HCT116 (cell line): ENCODE measurements at regions not wholly inside any gene's neighbourhood (a gene's known extent, or its start where the extent isn't known, plus 50 kb on each side); places are given as distances from the start of the nearest gene placed in this dataset.

Source experiments
- ATAC-seq: fragments of 200-7000 bp; cut with Tn5 transposase; 2 replicates; pipeline ENCODE4 v1.9.1; 2020; ENCODE audit warnings: mild to moderate bottlenecking, moderate library complexity
- BruUV-seq: library from RNA; stranded (reverse); fragments of 400-500 nt; replicated peaks from 2 replicates; lab custom pipeline; 2021; lab: Mats Ljungman, UMichigan
- CTCF ChIA-PET: fragments of 300-600 bp; sonication (Branson Sonifier 250); formaldehyde crosslinking; loops from one replicate; lab custom pipeline; 2021; ENCODE audit warnings: antibody characterized with exemption; lab: Charles Lee
- POLR2A ChIA-PET: fragments of 300-600, 350-600 bp; sonication (Branson Sonifier 250); formaldehyde crosslinking; loops from one replicate; lab custom pipeline; 2021; ENCODE audit warnings: antibody characterized with exemption; lab: Charles Lee
- RAD21 ChIA-PET, 2 experiments: fragments of 300-600 bp; sonication (Branson Sonifier 250); formaldehyde crosslinking; loops; one replicate each; lab custom pipeline; 2023; ENCODE audit warnings: low total read pairs in 2 of 2; ENCODE audit not compliant: uncharacterized antibody in 2 of 2, unreplicated experiment in 2 of 2, low non-redundant PET in 1 of 2; lab: Charles Lee
- DNase-seq: peaks from one replicate; pipeline ENCODE4 v3.0.0-alpha.2; 2010; ENCODE audit warnings: low read depth, low spot score
- H2AFZ ChIP-seq: fragments of 200-600 bp; shearing (Covaris generic), sonication (generic); 2 replicates; pipeline ENCODE4 v1.6.1; 2017; ENCODE audit warnings: low read depth, mixed run types, mixed read lengths, antibody characterized with exemption, low read length; ENCODE audit not compliant: poor library complexity, severe bottlenecking
- H3K27ac ChIP-seq: 2 replicates; pipeline ENCODE4 v1.5.1; 2012; ENCODE audit warnings: low read depth, low read length
- H3K27me3 ChIP-seq: fragments of 200-600 bp; sonication (generic); 2 replicates; pipeline ENCODE4 v1.6.1; 2016; ENCODE audit warnings: mixed run types, low read length, mixed read lengths; ENCODE audit not compliant: insufficient read depth
- H3K36me3 ChIP-seq, 2 experiments: fragments of 200-500 bp in 1 of 2; fragments of 200-600 bp in 1 of 2; sonication (Bioruptor generic) in 1 of 2; sonication (generic) in 1 of 2; 2 replicates each; pipeline versions ENCODE4 v1.5.1 to v1.6.1; 2014 to 2016; ENCODE audit warnings: low read length in 2 of 2, inconsistent platforms in 1 of 2, mixed read lengths in 1 of 2, mixed run types in 1 of 2; ENCODE audit not compliant: insufficient read depth in 2 of 2, control insufficient read depth in 1 of 2
- H3K4me1 ChIP-seq, 2 experiments: fragments of 200-600 bp in 1 of 2; sonication (generic) in 1 of 2; 2 replicates each; pipeline versions ENCODE4 v1.5.1 to v1.6.1; 2012 to 2017; ENCODE audit warnings: low read length in 2 of 2, inconsistent platforms in 1 of 2, mild to moderate bottlenecking in 1 of 2, mixed read lengths in 1 of 2, mixed run types in 1 of 2, moderate library complexity in 1 of 2; ENCODE audit not compliant: insufficient read depth in 2 of 2, control insufficient read depth in 1 of 2
- H3K4me2 ChIP-seq: fragments of 200-600 bp; sonication (generic); 2 replicates; pipeline ENCODE4 v1.6.1; 2017; ENCODE audit warnings: mixed run types, low read length, mixed read lengths
- H3K4me3 ChIP-seq, 2 experiments: fragments of 200-600 bp in 1 of 2; sonication (generic) in 1 of 2; replicated peaks in 1 of 2; 2 replicates each; pipeline ENCODE4 v1.5.1; 2011 to 2016; ENCODE audit warnings: low read length in 2 of 2, control low read depth in 1 of 2, low read depth in 1 of 2, mild to moderate bottlenecking in 1 of 2, mixed read lengths in 1 of 2, mixed run types in 1 of 2
- H3K79me2 ChIP-seq: fragments of 200-600 bp; sonication (generic); 2 replicates; pipeline ENCODE4 v1.6.1; 2017; ENCODE audit warnings: mild to moderate bottlenecking, mixed run types, low read length, moderate library complexity, mixed read lengths; ENCODE audit not compliant: insufficient read depth
- H3K9ac ChIP-seq: fragments of 200-600 bp; sonication (generic); 2 replicates; pipeline ENCODE4 v1.6.1; 2016; ENCODE audit warnings: low read length, mixed read lengths
- H3K9me2 ChIP-seq: fragments of 200-600 bp; sonication (generic), shearing (Covaris generic); 2 replicates; pipeline ENCODE4 v1.6.1; 2017; ENCODE audit warnings: mixed run types, mild to moderate bottlenecking, moderate library complexity; ENCODE audit not compliant: insufficient read depth
- H3K9me3 ChIP-seq, 2 experiments: fragments of 200-500 bp in 1 of 2; fragments of 200-600 bp in 1 of 2; sonication (Bioruptor generic) in 1 of 2; sonication (generic) in 1 of 2; 2 replicates each; pipeline ENCODE4 v1.6.1; 2014 to 2017; ENCODE audit warnings: low read length in 2 of 2, mixed read lengths in 2 of 2, inconsistent platforms in 1 of 2, low read depth in 1 of 2, mild to moderate bottlenecking in 1 of 2, mixed run types in 1 of 2, moderate library complexity in 1 of 2; ENCODE audit not compliant: control insufficient read depth in 1 of 2, insufficient read depth in 1 of 2
- H4K20me1 ChIP-seq: fragments of 200-600 bp; sonication (generic), shearing (Covaris generic); 2 replicates; pipeline ENCODE4 v1.6.1; 2017; ENCODE audit warnings: mixed run types, mild to moderate bottlenecking, moderate library complexity; ENCODE audit not compliant: insufficient read depth
- CEBPB ChIP-seq: IDR thresholded peaks from 2 replicates; pipeline ENCODE4 v1.6.1; 2012; ENCODE audit warnings: low read depth
- ELF1 ChIP-seq: IDR thresholded peaks from 2 replicates; pipeline ENCODE4 v1.6.1; 2012; ENCODE audit warnings: low read depth, borderline replicate concordance
- EZH2 ChIP-seq: fragments of 200-600 bp; sonication (generic); IDR thresholded peaks from 2 replicates; pipeline ENCODE4 v1.6.1; 2017; ENCODE audit warnings: antibody characterized with exemption, mixed run types
- FOSL1 ChIP-seq: IDR thresholded peaks from 2 replicates; pipeline ENCODE4 v1.6.1; 2012; ENCODE audit warnings: low read depth
- POLR2A ChIP-seq: IDR thresholded peaks from 2 replicates; pipeline ENCODE4 v1.7.0; 2011; ENCODE audit warnings: borderline replicate concordance; ENCODE audit not compliant: insufficient read depth, insufficient read length; ENCODE audit errors: extremely low read depth
- POLR2AphosphoS5 ChIP-seq: IDR thresholded peaks from 2 replicates; pipeline ENCODE4 v1.6.1; 2011; ENCODE audit warnings: mild to moderate bottlenecking, low read depth, low read length, moderate library complexity
- RAD21 ChIP-seq: IDR thresholded peaks from 2 replicates; pipeline ENCODE4 v1.6.1; 2012; ENCODE audit warnings: low read depth, mild to moderate bottlenecking
- SP1 ChIP-seq: IDR thresholded peaks from 2 replicates; pipeline ENCODE4 v1.6.1; 2012; ENCODE audit warnings: low read depth
- SRF ChIP-seq: IDR thresholded peaks from 2 replicates; pipeline ENCODE4 v1.6.1; 2012; ENCODE audit warnings: low read depth
- TCF7L2 ChIP-seq: IDR thresholded peaks from 2 replicates; pipeline ENCODE4 v1.7.0; 2011; ENCODE audit warnings: borderline replicate concordance, inconsistent platforms; ENCODE audit not compliant: insufficient read depth, insufficient read length; ENCODE audit errors: extremely low read depth
- intact Hi-C: fragments of 100-400 bp; cut with micrococcal nuclease; formaldehyde crosslinking; loops from 2 replicates; pipeline ENCODE4 v1.10.0; 2022
- TF ChIP-seq, protein P1 (sequence below), 3 experiments: fragments of 200-600 bp in 1 of 3; sonication (generic) in 1 of 3; IDR thresholded peaks in 2 of 3; conservative IDR thresholded peaks in 1 of 3; 2 replicates each; pipeline ENCODE4 v1.5.1; 2012 to 2017; ENCODE audit warnings: low read depth in 2 of 3, low read length in 2 of 3, antibody characterized with exemption in 1 of 3, borderline replicate concordance in 1 of 3, control low read depth in 1 of 3, mild to moderate bottlenecking in 1 of 3, mixed read lengths in 1 of 3, mixed run types in 1 of 3, moderate library complexity in 1 of 3; ENCODE audit not compliant: insufficient read depth in 1 of 3
- TF ChIP-seq, protein P2 (sequence below): IDR thresholded peaks from 2 replicates; pipeline ENCODE4 v1.6.1; 2012; ENCODE audit warnings: low read depth

DNA sequence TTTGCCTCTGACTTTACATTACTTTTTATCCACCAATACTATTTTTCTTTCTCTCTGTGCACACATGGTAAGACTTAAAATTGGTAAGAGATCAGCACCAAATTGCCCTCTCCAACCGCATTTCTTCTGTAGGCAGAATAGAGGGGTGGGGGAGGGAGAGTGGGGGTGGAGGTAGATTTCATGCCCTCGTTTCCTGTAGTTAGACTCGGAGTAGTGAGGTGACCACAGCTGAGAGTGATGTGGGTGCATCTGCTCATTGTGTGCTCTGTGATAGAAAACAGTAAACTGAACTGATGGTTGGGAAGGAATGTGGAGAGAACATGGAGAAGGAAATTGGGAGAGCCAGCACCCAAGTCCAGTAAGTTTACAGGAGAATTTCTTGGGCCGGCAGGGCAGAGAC is 498.3 kb downstream of the IRX1 start:
- Histone ChIP-seq H3K9me3 (peaks cover 5 to 25% of the 10 kb centered on the region in 2 experiments; a peak in 2 of 4 replicates), H3K4me1 (no peaks in the 10 kb centered on the region), H3K79me2 (no peaks in the 10 kb centered on the region), H3K9ac (no peak overlapping the region), H3K27ac (no peak overlapping the region), H4K20me1 (no peaks in the 10 kb centered on the region), H3K27me3 (no peaks in the 10 kb centered on the region), H3K4me3 (no peak overlapping the region)
- intact Hi-C loops = no loop called here
- POLR2A ChIA-PET = no interaction called here
- BruUV-seq = no TSS peak
- ATAC-seq = no peak
- TF ChIP-seq RAD21 = no peak
- TF ChIP-seq SRF = no peak
- TF ChIP-seq ELF1 = no peak
- TF ChIP-seq POLR2A = no peak
- no peak for TF ChIP-seq EZH2
- TF ChIP-seq, protein P1, sequence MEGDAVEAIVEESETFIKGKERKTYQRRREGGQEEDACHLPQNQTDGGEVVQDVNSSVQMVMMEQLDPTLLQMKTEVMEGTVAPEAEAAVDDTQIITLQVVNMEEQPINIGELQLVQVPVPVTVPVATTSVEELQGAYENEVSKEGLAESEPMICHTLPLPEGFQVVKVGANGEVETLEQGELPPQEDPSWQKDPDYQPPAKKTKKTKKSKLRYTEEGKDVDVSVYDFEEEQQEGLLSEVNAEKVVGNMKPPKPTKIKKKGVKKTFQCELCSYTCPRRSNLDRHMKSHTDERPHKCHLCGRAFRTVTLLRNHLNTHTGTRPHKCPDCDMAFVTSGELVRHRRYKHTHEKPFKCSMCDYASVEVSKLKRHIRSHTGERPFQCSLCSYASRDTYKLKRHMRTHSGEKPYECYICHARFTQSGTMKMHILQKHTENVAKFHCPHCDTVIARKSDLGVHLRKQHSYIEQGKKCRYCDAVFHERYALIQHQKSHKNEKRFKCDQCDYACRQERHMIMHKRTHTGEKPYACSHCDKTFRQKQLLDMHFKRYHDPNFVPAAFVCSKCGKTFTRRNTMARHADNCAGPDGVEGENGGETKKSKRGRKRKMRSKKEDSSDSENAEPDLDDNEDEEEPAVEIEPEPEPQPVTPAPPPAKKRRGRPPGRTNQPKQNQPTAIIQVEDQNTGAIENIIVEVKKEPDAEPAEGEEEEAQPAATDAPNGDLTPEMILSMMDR (IDR thresholded peaks at IDR 0.05 in 2 of 3, conservative IDR thresholded peaks at IDR 0.05 in 1 of 3; ENCODE audit: borderline replicate concordance in 1 of 3, insufficient read depth in 1 of 3, low read depth in 2 of 3, low read length in 2 of 3) = no peak
- no peak for TF ChIP-seq CEBPB
- no peak for TF ChIP-seq FOSL1
- TF ChIP-seq, protein P2, sequence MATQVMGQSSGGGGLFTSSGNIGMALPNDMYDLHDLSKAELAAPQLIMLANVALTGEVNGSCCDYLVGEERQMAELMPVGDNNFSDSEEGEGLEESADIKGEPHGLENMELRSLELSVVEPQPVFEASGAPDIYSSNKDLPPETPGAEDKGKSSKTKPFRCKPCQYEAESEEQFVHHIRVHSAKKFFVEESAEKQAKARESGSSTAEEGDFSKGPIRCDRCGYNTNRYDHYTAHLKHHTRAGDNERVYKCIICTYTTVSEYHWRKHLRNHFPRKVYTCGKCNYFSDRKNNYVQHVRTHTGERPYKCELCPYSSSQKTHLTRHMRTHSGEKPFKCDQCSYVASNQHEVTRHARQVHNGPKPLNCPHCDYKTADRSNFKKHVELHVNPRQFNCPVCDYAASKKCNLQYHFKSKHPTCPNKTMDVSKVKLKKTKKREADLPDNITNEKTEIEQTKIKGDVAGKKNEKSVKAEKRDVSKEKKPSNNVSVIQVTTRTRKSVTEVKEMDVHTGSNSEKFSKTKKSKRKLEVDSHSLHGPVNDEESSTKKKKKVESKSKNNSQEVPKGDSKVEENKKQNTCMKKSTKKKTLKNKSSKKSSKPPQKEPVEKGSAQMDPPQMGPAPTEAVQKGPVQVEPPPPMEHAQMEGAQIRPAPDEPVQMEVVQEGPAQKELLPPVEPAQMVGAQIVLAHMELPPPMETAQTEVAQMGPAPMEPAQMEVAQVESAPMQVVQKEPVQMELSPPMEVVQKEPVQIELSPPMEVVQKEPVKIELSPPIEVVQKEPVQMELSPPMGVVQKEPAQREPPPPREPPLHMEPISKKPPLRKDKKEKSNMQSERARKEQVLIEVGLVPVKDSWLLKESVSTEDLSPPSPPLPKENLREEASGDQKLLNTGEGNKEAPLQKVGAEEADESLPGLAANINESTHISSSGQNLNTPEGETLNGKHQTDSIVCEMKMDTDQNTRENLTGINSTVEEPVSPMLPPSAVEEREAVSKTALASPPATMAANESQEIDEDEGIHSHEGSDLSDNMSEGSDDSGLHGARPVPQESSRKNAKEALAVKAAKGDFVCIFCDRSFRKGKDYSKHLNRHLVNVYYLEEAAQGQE = no peak
- TF ChIP-seq SP1 = no peak
- no peak for TF ChIP-seq POLR2AphosphoS5
- no peak for TF ChIP-seq TCF7L2
- TF ChIP-seq, all 23 proteins: peak for 0
- H3K4me2 ChIP-seq = no peak overlapping the region
- no peak overlapping the region for H2AFZ ChIP-seq
- ChIA-PET CTCF (no interaction called here), RAD21 (no interaction called here)
- no peaks in the 10 kb centered on the region for H3K9me2 ChIP-seq
- no peaks in the 10 kb centered on the region for H3K36me3 ChIP-seq
- DNase-seq = no peak
